Fibroblast of gingiva (primary cell): ENCODE measurements at regions not wholly inside any gene's neighbourhood (a gene's known extent, or its start where the extent isn't known, plus 50 kb on each side); places are given as distances from the start of the nearest gene placed in this dataset.
"Not testable (repeated sequence)": the region's sequence is repeated elsewhere in the genome, so short reads cannot be mapped to it uniquely, and the experiment has no call there.

ENCODE experiments used
- DNase-seq: peaks from one replicate; pipeline ENCODE4 v3.0.0-alpha.2; 2011; ENCODE audit warnings: low read depth

GRCh38 chr3:5545719-5546118 lies 358.2 kb downstream of the EDEM1 start:
- no peak for DNase-seq

GRCh38 chr3:5553203-5553602 lies 365.7 kb downstream of the EDEM1 start:
- no peak for DNase-seq

- DNase-seq = no peak
These were observed 366.8 kb downstream of the EDEM1 start for GRCh38 chr3:5554245-5554747.

DNA sequence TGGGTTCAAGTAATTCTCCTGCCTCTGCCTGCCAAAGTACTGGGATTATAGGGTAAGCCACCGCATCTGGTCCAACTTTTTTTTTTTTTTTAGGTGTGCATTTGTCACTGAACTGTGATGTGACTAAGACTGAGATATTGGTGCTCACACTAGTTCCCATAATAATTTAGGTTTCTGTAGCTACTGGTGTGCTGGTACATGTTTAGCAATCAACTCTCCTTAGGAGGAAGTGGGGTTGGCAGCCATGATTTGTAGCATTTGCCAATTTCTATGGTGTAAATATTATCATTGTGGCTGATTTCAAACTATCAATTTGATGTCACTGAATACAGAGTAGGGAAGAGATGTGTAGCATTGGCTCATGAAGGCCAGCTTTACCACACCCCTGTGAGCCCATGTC lies 372.7 kb downstream of the EDEM1 start:
- DNase-seq = no peak

DNA sequence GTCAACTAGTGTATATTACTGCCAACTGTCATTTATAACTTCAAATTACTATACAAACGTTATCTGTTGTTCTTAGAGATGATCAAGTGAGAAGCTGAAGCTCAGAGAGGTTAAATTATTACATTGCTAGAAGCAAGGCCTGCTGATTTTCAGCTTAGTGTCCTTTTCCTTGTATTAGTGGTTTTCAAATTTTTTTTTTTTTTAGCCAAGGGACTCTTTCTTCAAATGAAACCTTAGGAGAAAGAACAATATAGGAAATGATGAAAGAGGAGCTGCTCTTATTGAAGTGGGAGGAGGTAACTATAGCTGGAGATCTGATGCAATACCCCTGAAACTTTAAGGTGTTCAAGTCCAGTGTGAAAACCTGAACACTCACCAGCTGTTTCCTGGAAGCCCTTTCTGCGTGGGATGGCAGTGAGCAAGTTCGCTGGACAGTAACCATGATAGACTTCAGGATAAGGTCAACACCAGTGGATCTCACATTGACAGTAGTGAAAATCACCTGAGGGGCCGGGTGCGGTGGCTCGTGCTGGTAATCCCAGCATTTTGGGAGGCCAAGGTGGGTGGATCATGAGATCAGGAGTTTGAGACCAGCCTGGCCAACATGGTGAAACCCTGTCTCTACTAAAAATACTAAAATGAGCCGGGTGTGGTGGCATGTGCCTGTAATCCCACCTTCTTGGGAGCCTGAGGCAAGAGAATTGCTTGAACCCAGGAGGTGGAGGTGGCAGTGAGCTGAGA lies 376.2 kb downstream of the EDEM1 start:
- no peak for DNase-seq

- DNase-seq = no peak
These were observed 376.8 kb downstream of the EDEM1 start for GRCh38 chr3:5564278-5564666.

DNA sequence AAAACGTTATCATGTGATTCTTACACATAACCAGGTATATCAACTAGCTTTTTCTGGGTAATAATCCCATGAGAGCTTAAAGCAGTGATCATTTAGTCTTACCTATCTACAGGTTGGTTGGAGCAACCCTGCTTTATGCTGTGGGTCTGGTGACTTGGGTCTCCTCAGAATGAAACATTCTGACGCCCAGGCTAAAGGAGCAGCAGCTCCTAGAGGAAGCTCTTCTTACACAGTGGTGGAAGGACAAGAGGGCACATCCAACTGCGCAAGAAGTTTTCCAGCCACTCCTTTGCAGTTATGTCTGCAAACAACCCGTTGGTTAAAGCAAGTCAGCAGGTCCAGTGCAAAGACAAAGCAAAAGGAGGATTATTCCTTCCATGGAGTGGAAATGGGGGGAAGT lies 377.5 kb downstream of the EDEM1 start:
- no peak for DNase-seq

DNA sequence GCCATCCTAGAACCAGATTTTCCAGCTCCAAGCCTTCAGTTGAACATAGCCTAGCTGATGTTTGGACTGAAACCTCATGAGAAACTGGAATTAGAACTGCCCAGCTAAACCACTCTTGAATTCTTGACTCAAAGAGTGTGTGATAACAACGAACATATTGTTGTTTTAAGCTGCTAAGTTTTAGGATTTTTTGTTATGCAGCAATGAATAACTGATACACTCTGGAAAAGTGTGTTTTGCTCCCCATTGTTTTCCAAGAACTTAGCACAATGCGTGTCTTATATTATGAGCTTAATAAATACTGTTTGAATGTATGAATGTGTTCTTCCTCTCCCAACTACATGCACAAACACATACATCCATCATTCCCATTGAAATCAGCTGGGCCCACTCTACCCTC lies 379.6 kb downstream of the EDEM1 start:
- DNase-seq = no peak

GRCh38 chr3:5568451-5568850 lies 380.9 kb downstream of the EDEM1 start:
- no peak for DNase-seq

GRCh38 chr3:5569152-5569551 lies 381.6 kb downstream of the EDEM1 start:
- no peak for DNase-seq

- no peak for DNase-seq
These were observed 384.7 kb downstream of the EDEM1 start for GRCh38 chr3:5572168-5572567.

- DNase-seq = no peak
These were observed 388.9 kb downstream of the EDEM1 start for GRCh38 chr3:5576277-5577011.

- DNase-seq = no peak
These were observed 391.7 kb downstream of the EDEM1 start for GRCh38 chr3:5579139-5579602.

- DNase-seq = no peak
These were observed 392.4 kb downstream of the EDEM1 start for GRCh38 chr3:5579946-5580345.

DNA sequence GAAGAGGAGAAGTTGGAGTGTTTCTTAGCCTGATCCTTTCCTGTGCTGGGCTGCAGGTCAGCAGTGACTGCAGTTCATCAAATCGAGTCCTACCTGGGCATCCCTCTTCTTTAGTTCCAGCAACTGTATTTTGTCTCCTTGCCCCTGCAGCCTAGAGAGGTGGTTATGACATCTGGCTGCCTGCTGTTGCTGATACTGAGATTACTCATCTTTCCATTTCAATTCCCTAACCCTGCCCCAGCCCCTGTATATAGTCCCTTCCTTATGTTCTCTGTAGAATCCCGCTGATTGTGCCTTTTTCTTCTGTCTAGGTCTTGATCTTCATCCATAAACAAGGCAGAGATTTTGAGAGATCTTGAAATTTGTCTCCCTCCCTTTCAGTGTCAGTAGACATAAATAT lies 393.3 kb downstream of the EDEM1 start:
- no peak for DNase-seq

- DNase-seq = no peak
These were observed 394.2 kb downstream of the EDEM1 start for GRCh38 chr3:5581743-5582142.

DNA sequence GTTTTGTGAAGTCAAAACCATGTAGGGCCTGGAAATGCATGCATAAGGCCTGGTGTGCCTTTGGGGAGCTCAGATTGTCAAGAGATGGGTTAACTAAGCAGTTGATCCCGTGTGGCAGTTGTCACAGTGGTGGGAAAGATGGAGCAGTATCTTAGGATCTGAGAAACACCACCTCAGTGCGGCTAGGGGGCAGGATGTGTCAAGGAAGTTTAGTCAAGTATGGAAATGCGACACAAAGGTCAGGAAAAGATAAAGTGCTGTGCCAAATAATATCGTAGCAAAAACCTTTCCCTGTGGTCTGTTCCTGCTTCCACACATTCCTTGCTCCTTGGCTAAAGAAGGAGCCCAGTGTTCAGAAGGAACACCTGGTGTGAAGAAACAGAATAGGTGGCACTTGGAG lies 396.4 kb downstream of the EDEM1 start:
- no peak for DNase-seq

DNA sequence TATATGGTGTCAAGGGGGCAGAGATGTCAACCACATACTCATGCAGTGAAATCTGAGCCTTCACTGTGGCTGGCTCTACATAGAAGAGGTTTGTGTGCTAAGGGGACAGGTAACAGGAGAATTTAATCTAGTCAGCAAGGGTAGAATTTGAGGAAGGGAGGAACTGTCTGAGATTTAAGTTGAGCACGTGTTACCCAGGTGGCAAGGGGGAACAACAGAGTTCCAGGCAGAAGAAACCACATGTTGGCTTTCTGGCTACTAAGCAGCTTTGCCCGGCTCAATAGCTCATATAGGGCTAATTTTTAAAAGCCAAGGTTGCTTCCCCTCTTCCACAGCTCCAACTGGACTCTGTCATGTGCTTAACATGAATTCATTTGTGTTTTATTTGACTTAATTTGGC lies 397.6 kb downstream of the EDEM1 start:
- no peak for DNase-seq

DNA sequence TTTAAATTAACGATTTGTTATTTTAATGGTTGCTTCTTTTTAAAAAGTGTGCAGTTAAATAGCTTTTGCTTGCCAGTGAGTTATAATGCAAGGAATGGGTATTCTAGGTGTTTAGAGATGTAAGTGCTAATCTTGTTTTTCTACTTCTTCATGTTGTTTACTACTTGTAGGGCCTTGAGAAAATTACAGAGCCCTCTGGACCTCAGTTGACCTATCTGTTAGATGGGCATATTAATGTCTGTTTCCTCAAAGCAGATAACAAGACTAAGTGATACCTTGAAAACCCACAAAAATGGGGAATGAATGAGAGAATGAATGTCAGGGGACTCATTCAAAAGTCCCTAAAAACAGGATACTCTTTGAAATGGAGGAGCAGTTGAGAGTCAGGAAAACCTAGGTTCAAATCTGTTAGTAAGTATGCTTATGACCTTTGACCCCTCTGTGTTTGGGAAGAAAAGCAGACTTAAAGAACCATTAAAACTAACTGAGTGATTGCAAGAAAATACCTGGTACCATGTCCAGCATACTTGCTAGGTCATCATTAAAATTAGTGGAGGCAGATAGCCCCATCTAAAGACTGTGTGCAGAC lies 419.5 kb downstream of the EDEM1 start:
- no peak for DNase-seq

- DNase-seq = no peak
These were observed 420.1 kb downstream of the EDEM1 start for GRCh38 chr3:5607581-5607980.

DNA sequence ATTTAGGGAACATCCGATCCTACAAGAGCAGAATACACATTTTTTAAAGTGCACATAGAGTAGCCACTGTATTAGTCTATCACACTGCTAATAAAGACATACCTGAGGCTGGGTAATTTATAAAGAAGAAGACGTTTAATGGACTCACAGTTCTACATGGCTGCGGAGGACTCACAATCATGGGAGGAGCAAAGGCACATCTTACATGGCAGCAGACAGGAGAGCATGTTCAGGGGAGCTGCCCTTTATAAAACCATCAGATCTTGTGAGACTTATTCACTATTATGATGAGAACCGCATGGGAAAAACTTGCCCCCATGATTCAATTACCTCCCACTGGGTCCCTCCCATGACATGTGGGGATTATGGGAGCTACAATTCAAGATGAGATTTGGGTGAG lies 421.5 kb downstream of the EDEM1 start:
- DNase-seq = not testable (repeated sequence)

GRCh38 chr3:5613599-5613998 lies 426.1 kb downstream of the EDEM1 start:
- no peak for DNase-seq

DNA sequence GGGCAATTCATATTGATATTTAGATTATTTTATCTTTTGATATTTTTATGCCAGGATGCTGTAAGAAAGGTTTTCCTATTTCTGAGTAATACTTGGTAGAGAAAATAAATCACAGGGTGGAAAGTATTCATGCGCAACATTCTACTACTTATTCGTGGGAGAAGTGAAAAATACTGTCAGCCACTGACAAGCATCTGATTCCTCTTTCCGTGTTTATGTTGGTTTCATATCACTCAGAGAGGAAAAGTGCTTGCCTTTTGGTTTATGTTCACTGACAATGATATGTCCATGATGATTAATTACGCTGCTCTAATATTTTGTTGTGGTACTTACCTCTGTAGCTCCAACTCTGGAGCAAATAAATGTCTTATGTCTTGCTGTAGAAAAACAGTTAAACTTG lies 429.4 kb downstream of the EDEM1 start:
- DNase-seq = no peak
